K562 (cell line): ENCODE measurements at regions not wholly inside any gene's neighbourhood (a gene's known extent, or its start where the extent isn't known, plus 50 kb on each side); places are given as distances from the start of the nearest gene placed in this dataset.

Experiments used
- ATAC-seq: fragments of 200-7000 bp; cut with Tn5 transposase; 3 replicates; pipeline ENCODE4 v1.9.1; 2020; ENCODE audit warnings: moderate library complexity
- BruUV-seq: library from RNA; stranded (reverse); fragments of 400-500 nt; replicated peaks from 2 replicates; lab custom pipeline; 2021; lab: Mats Ljungman, UMichigan
- CTCF ChIA-PET: fragments of 300-600 bp; formaldehyde crosslinking; extraction: SDS; loops from one replicate; lab custom pipeline; 2021; ENCODE audit warnings: low intra/inter-chr PET ratio; lab: Yijun Ruan, JAX
- POLR2A ChIA-PET: fragments of 300-600, 350-650 bp; sonication (Branson Sonifier 250); formaldehyde crosslinking; extraction: SDS; loops from one replicate; lab custom pipeline; 2021; ENCODE audit warnings: antibody characterized with exemption, inconsistent platforms; lab: Yijun Ruan, JAX
- DNase-seq, 4 experiments: peaks; one replicate each; pipeline versions ENCODE4 v3.0.0 to v3.0.0-alpha.2; 2011 to 2018; ENCODE audit warnings: low spot score in 3 of 4, mixed read lengths in 3 of 4; ENCODE audit errors: extremely low read depth in 1 of 4
- FAIRE-seq: peaks from 2 replicates; lab custom pipeline; 2011; peaks lifted over from hg19 to GRCh38; lab: Jason Lieb, UNC
- H2AFZ ChIP-seq: 2 replicates; pipeline ENCODE4 v1.6.0; 2011; ENCODE audit warnings: low read depth, low read length, control low read depth, inconsistent platforms
- H3K27ac ChIP-seq: fragments of 200-600 bp; 3 replicates; pipeline ENCODE4 v1.8.0; 2011; ENCODE audit warnings: low read depth, mild to moderate bottlenecking, control low read depth, inconsistent platforms, low read length, moderate library complexity, mixed read lengths; ENCODE audit errors: extremely low read depth
- H3K27me3 ChIP-seq, 2 experiments: fragments of 300-600 bp in 1 of 2; 2 replicates in 1 of 2; 3 replicates in 1 of 2; pipeline versions ENCODE4 v1.6.0 to v1.8.0; 2011; ENCODE audit warnings: inconsistent platforms in 2 of 2, low read length in 2 of 2, mild to moderate bottlenecking in 1 of 2, mixed read lengths in 1 of 2, moderate library complexity in 1 of 2; ENCODE audit not compliant: control insufficient read depth in 2 of 2, insufficient read depth in 2 of 2
- H3K36me3 ChIP-seq: fragments of 300-600 bp; 3 replicates; pipeline ENCODE4 v1.8.0; 2011; ENCODE audit warnings: mild to moderate bottlenecking, low read length, inconsistent platforms; ENCODE audit not compliant: control insufficient read depth, insufficient read depth
- H3K4me1 ChIP-seq, 2 experiments: fragments of 200-600 bp in 1 of 2; replicated peaks in 1 of 2; 2 replicates in 1 of 2; 3 replicates in 1 of 2; pipeline versions ENCODE4 v1.5.1 to v1.8.0; 2011; ENCODE audit warnings: inconsistent platforms in 2 of 2, low read length in 2 of 2, mild to moderate bottlenecking in 1 of 2, mixed read lengths in 1 of 2, moderate library complexity in 1 of 2; ENCODE audit not compliant: control insufficient read depth in 2 of 2, insufficient read depth in 2 of 2
- H3K4me2 ChIP-seq: 2 replicates; pipeline ENCODE4 v1.6.1; 2011; ENCODE audit warnings: low read length, control low read depth, inconsistent platforms, mixed read lengths; ENCODE audit not compliant: insufficient read depth
- H3K4me3 ChIP-seq: fragments of 200-600 bp; sonication (generic), shearing (Covaris generic); 2 replicates; pipeline ENCODE4 v1.5.1; 2016; ENCODE audit warnings: control low read depth, inconsistent platforms
- H3K79me2 ChIP-seq: fragments of 200-600 bp; 3 replicates; pipeline ENCODE4 v1.8.0; 2011; ENCODE audit warnings: low read length, inconsistent platforms; ENCODE audit not compliant: control insufficient read depth, insufficient read depth
- H3K9ac ChIP-seq, 2 experiments: 2 replicates each; pipeline versions ENCODE4 v1.6.0 to v1.6.1; 2011; ENCODE audit warnings: low read depth in 2 of 2, low read length in 2 of 2, control low read depth in 1 of 2, inconsistent platforms in 1 of 2, mild to moderate bottlenecking in 1 of 2, mixed read lengths in 1 of 2; ENCODE audit not compliant: insufficient read depth in 1 of 2
- H3K9me1 ChIP-seq: one replicate; pipeline ENCODE4 v1.6.0; 2011; ENCODE audit warnings: inconsistent platforms, mild to moderate bottlenecking, low read length, moderate library complexity; ENCODE audit not compliant: control insufficient read depth, insufficient read depth
- H3K9me3 ChIP-seq: replicated peaks from 2 replicates; pipeline ENCODE4 v1.5.1; 2011; ENCODE audit warnings: low read depth, low read length, inconsistent platforms; ENCODE audit not compliant: control insufficient read depth, insufficient read depth
- H4K20me1 ChIP-seq: replicated peaks from 2 replicates; pipeline ENCODE4 v1.6.1; 2011; ENCODE audit warnings: low read length, inconsistent platforms, mixed read lengths; ENCODE audit not compliant: control insufficient read depth, insufficient read depth
- ARID1B ChIP-seq: fragments of 450-650 bp; IDR thresholded peaks from 2 replicates; pipeline ENCODE4 v1.6.1; 2016; ENCODE audit warnings: antibody characterized with exemption, mild to moderate bottlenecking, inconsistent platforms
- ASH1L ChIP-seq: fragments of 450-650 bp; IDR thresholded peaks from 2 replicates; pipeline ENCODE4 v1.6.1; 2018; ENCODE audit warnings: borderline replicate concordance, mild to moderate bottlenecking, low read depth; ENCODE audit not compliant: partially characterized antibody
- DNMT1 ChIP-seq: fragments of 450-650 bp; IDR thresholded peaks from 2 replicates; pipeline ENCODE4 v1.6.1; 2016; ENCODE audit warnings: antibody characterized with exemption, mild to moderate bottlenecking
- SETDB1 ChIP-seq: IDR thresholded peaks from one replicate; pipeline ENCODE4 v1.6.1; 2012; ENCODE audit warnings: low read length, control low read depth, inconsistent platforms
- SNAPC5 ChIP-seq: fragments of 250-450 bp; sonication (Bioruptor Pico); IDR thresholded peaks from 2 replicates; pipeline ENCODE4 v1.8.0; 2021; ENCODE audit warnings: moderate library complexity, mild to moderate bottlenecking, inconsistent platforms
- SNIP1 ChIP-seq: fragments of 450-650 bp; IDR thresholded peaks from 2 replicates; pipeline ENCODE4 v1.7.1; 2017; ENCODE audit warnings: low read depth, mild to moderate bottlenecking
- SPI1 ChIP-seq: IDR thresholded peaks from 2 replicates; pipeline ENCODE4 v1.6.1; 2011; ENCODE audit warnings: low read depth, low read length, control low read depth, borderline replicate concordance
- TBL1XR1 ChIP-seq, 2 experiments: IDR thresholded peaks; 2 replicates each; pipeline ENCODE4 v1.6.1; 2012; ENCODE audit warnings: improper control_type of control experiment in 2 of 2, low read length in 2 of 2, mild to moderate bottlenecking in 1 of 2
- XRCC4 ChIP-seq: IDR thresholded peaks from one replicate; pipeline ENCODE4 v1.6.1; 2011; ENCODE audit not compliant: insufficient read depth, insufficient read length; ENCODE audit errors: extremely low read depth
- ZFP30 ChIP-seq: fragments of 250-450 bp; sonication (Bioruptor Pico); IDR thresholded peaks from 2 replicates; pipeline ENCODE4 v1.8.0; 2022; ENCODE audit warnings: moderate library complexity, mild to moderate bottlenecking, inconsistent platforms, borderline replicate concordance
- ZNF24 ChIP-seq: fragments of 450-650 bp; IDR thresholded peaks from 2 replicates; pipeline ENCODE4 v1.6.1; 2016
- ZNF583 ChIP-seq: fragments of 250-450 bp; sonication (Bioruptor Pico); IDR thresholded peaks from 2 replicates; pipeline ENCODE4 v1.4.0; 2020
- ZNF644 ChIP-seq: fragments of 200-800 bp; sonication (Bioruptor generic); IDR thresholded peaks from 2 replicates; pipeline ENCODE4 v1.6.1; 2016; ENCODE audit warnings: low read depth, missing genetic modification characterization, missing compliant biosample characterization
- WGBS: fragments of 100-300 bp; shearing (Covaris generic); methylation state at CpG from one replicate; pipeline ENCODE4 v1.1.6; 2016; ENCODE audit warnings: low coverage, mixed read lengths; ENCODE audit not compliant: insufficient coverage; ENCODE audit errors: missing lambda C conversion rate; 5-methylcytosine and 5-hydroxymethylcytosine counted together
- in situ Hi-C: fragments of 300-500 bp; cut with MboI; formaldehyde crosslinking; loops from 4 replicates; pipeline ENCODE4 v1.15.0; 2018; ENCODE audit warnings: inconsistent platforms, mixed read lengths
- intact Hi-C: fragments of 100-400 bp; cut with micrococcal nuclease; formaldehyde crosslinking; loops from 2 replicates; pipeline ENCODE4 v1.14.2; 2022
- TF ChIP-seq, protein P1 (sequence below): fragments of 200-400 bp; formaldehyde crosslinking; IDR thresholded peaks from 2 replicates; pipeline ENCODE4 v1.6.1; 2017; ENCODE audit warnings: mild to moderate bottlenecking, low read depth, low read length, moderate library complexity
- TF ChIP-seq, protein P2 (sequence below): fragments of 450-650 bp; IDR thresholded peaks from 2 replicates; pipeline ENCODE4 v1.6.1; 2018; ENCODE audit warnings: mild to moderate bottlenecking, low read depth; ENCODE audit not compliant: partially characterized antibody
- TF ChIP-seq, protein P3 (sequence below), 2 experiments: IDR thresholded peaks in 1 of 2; conservative IDR thresholded peaks in 1 of 2; 2 replicates each; pipeline ENCODE4 v1.6.1; 2016; ENCODE audit warnings: low read depth in 2 of 2, mild to moderate bottlenecking in 1 of 2, missing compliant biosample characterization in 1 of 2, missing genetic modification characterization in 1 of 2, moderate library complexity in 1 of 2

DNA sequence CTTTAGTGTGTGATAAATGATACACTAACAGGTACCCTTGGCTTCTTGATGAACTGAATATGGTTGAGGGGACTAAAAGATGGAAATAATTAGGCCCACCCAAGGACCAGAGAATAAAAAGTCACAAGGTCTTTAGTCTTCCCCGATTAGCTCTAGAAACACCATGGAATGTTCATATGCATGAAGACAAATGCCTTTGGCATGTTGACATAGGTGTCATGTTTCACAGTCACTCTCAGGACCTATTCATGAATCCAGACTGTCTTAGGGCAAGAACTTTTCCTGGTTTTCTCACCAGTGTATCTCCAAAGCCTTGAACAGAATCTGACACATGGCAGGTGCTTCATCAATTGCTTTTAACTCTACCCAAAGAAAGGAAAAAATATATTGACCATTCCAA is 412.8 kb downstream of the AJAP1 start (continued):
- TF ChIP-seq, protein P1, sequence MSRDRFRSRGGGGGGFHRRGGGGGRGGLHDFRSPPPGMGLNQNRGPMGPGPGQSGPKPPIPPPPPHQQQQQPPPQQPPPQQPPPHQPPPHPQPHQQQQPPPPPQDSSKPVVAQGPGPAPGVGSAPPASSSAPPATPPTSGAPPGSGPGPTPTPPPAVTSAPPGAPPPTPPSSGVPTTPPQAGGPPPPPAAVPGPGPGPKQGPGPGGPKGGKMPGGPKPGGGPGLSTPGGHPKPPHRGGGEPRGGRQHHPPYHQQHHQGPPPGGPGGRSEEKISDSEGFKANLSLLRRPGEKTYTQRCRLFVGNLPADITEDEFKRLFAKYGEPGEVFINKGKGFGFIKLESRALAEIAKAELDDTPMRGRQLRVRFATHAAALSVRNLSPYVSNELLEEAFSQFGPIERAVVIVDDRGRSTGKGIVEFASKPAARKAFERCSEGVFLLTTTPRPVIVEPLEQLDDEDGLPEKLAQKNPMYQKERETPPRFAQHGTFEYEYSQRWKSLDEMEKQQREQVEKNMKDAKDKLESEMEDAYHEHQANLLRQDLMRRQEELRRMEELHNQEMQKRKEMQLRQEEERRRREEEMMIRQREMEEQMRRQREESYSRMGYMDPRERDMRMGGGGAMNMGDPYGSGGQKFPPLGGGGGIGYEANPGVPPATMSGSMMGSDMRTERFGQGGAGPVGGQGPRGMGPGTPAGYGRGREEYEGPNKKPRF, result no peak
- TF ChIP-seq ZFP30 (no peak), ARID1B (no peak), ASH1L (no peak), ZNF24 (no peak), XRCC4 (no peak)

- Histone ChIP-seq H3K9me1 (no peaks in the 10 kb centered on the region), H3K9me3 (no peaks in the 10 kb centered on the region), H3K27ac (no peak overlapping the region), H3K4me3 (no peak overlapping the region), H3K9ac (no peak overlapping the region), H3K4me2 (no peak overlapping the region), H3K4me1 (no peaks in the 10 kb centered on the region), H4K20me1 (no peaks in the 10 kb centered on the region), H3K79me2 (no peaks in the 10 kb centered on the region), H3K27me3 (no peaks in the 10 kb centered on the region), H2AFZ (no peak overlapping the region), H3K36me3 (no peaks in the 10 kb centered on the region)
- ChIA-PET POLR2A (no interaction called here), CTCF (no interaction called here)
- 0% methylated on average over 3 of the region's 3 CpGs for WGBS
- no peak for DNase-seq
- intact Hi-C loops (no loop called here), in situ Hi-C loops (no loop called here)
- no peak for ATAC-seq
- no peak for FAIRE-seq
- no TSS peak for BruUV-seq
- TF ChIP-seq, protein P2, sequence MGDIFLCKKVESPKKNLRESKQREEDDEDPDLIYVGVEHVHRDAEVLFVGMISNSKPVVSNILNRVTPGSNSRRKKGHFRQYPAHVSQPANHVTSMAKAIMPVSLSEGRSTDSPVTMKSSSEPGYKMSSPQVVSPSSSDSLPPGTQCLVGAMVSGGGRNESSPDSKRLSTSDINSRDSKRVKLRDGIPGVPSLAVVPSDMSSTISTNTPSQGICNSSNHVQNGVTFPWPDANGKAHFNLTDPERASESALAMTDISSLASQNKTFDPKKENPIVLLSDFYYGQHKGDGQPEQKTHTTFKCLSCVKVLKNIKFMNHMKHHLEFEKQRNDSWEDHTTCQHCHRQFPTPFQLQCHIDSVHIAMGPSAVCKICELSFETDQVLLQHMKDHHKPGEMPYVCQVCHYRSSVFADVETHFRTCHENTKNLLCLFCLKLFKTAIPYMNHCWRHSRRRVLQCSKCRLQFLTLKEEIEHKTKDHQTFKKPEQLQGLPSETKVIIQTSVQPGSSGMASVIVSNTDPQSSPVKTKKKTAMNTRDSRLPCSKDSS, result no peak
- TF ChIP-seq SETDB1, result no peak
- TF ChIP-seq ZNF644 (tag), result no peak
- no peak for TF ChIP-seq ZNF583
- no peak for TF ChIP-seq SPI1
- no peak for TF ChIP-seq TBL1XR1 (IDR thresholded peaks at IDR 0.05; ENCODE audit: low read length in 2 of 2)
- no peak for TF ChIP-seq SNAPC5
- TF ChIP-seq SNIP1, result no peak
- TF ChIP-seq, protein P3, sequence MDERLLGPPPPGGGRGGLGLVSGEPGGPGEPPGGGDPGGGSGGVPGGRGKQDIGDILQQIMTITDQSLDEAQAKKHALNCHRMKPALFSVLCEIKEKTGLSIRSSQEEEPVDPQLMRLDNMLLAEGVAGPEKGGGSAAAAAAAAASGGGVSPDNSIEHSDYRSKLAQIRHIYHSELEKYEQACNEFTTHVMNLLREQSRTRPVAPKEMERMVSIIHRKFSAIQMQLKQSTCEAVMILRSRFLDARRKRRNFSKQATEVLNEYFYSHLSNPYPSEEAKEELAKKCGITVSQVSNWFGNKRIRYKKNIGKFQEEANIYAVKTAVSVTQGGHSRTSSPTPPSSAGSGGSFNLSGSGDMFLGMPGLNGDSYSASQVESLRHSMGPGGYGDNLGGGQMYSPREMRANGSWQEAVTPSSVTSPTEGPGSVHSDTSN (CRISPR knock-in tag; IDR thresholded peaks at IDR 0.05; ENCODE audit: low read depth), result no peak
- TF ChIP-seq, protein P3 (tag; conservative IDR thresholded peaks at IDR 0.05; ENCODE audit: low read depth), result no peak
- no peak for TF ChIP-seq DNMT1
Measured at GRCh38 chr1:5053744-5054143, 399.3 kb downstream of the AJAP1 start.
